HepG2 (cell line): ENCODE measurements at regions not wholly inside any gene's neighbourhood (a gene's known extent, or its start where the extent isn't known, plus 50 kb on each side); places are given as distances from the start of the nearest gene placed in this dataset.

Experiments used
- CEBPB ChIP-seq: IDR thresholded peaks from 2 replicates; pipeline ENCODE4 v1.6.1; 2011; ENCODE audit warnings: low read depth, low read length, improper control_type of control experiment, borderline replicate concordance
- EZH2 ChIP-seq: conservative IDR thresholded peaks from 2 replicates; pipeline ENCODE4 v1.6.1; 2012; ENCODE audit warnings: mild to moderate bottlenecking, low read depth, low read length, moderate library complexity
- FOXP1 ChIP-seq, 2 experiments: fragments of 450-650 bp in 1 of 2; IDR thresholded peaks; 2 replicates each; pipeline ENCODE4 v1.6.1; 2017 to 2018; ENCODE audit warnings: antibody characterized with exemption in 1 of 2
- GABPA ChIP-seq, 2 experiments: IDR thresholded peaks; 2 replicates each; pipeline ENCODE4 v1.6.1; 2011 to 2016; ENCODE audit warnings: low read depth in 2 of 2, low read length in 1 of 2, missing biosample characterization in 1 of 2, missing genetic modification characterization in 1 of 2
- HNRNPUL1 ChIP-seq: fragments of 200-400 bp; formaldehyde crosslinking; IDR thresholded peaks from 2 replicates; pipeline ENCODE4 v1.6.1; 2017; ENCODE audit warnings: low read depth, mild to moderate bottlenecking, low read length, moderate library complexity
- HOMEZ ChIP-seq: IDR thresholded peaks from 2 replicates; pipeline ENCODE4 v1.6.1; 2016; ENCODE audit warnings: low read depth
- MTA3 ChIP-seq: sonication (generic); formaldehyde crosslinking; IDR thresholded peaks from 2 replicates; pipeline ENCODE4 v1.4.0; 2020; ENCODE audit warnings: missing genetic modification reagents
- NCOR1 ChIP-seq: fragments of 200-600 bp; sonication (generic); IDR thresholded peaks from 2 replicates; pipeline ENCODE4 v1.7.0; 2017; ENCODE audit warnings: antibody characterized with exemption, low read length, borderline replicate concordance
- POLR2AphosphoS5 ChIP-seq: IDR thresholded peaks from 2 replicates; pipeline ENCODE4 v1.6.1; 2012; ENCODE audit warnings: low read depth, low read length
- SOX5 ChIP-seq: IDR thresholded peaks from 2 replicates; pipeline ENCODE4 v1.6.1; 2016; ENCODE audit warnings: borderline replicate concordance
- TCF7L2 ChIP-seq: IDR thresholded peaks from 2 replicates; pipeline ENCODE4 v1.6.1; 2011; ENCODE audit warnings: mild to moderate bottlenecking, low read depth, low read length, moderate library complexity
- U2AF1 ChIP-seq: fragments of 200-400 bp; formaldehyde crosslinking; optimal IDR thresholded peaks from 2 replicates; pipeline ENCODE3; 2017; ENCODE audit warnings: mild to moderate bottlenecking, low read depth, low read length
- ZNF644 ChIP-seq: IDR thresholded peaks from 2 replicates; pipeline ENCODE4 v1.6.1; 2016; ENCODE audit warnings: low read depth
- ZSCAN5A ChIP-seq: sonication (generic); formaldehyde crosslinking; IDR thresholded peaks from 2 replicates; pipeline ENCODE4 v1.8.0; 2022; ENCODE audit warnings: mild to moderate bottlenecking, missing genetic modification reagents, borderline replicate concordance

GRCh38 chr10:29151005-29151404 is 137.9 kb upstream of the LYZL1 start:
- TF ChIP-seq CEBPB: no peak
- TF ChIP-seq MTA3: no peak
- TF ChIP-seq NCOR1: no peak
- TF ChIP-seq SOX5 (CRISPR knock-in tag): no peak
- TF ChIP-seq EZH2: no peak
- no peak for TF ChIP-seq GABPA (IDR thresholded peaks at IDR 0.05; ENCODE audit: low read depth, low read length)
- TF ChIP-seq GABPA (CRISPR knock-in tag; IDR thresholded peaks at IDR 0.05; ENCODE audit: low read depth): no peak
- TF ChIP-seq FOXP1 (IDR thresholded peaks at IDR 0.05): no peak
- TF ChIP-seq FOXP1 (CRISPR knock-in tag; IDR thresholded peaks at IDR 0.05): no peak
- TF ChIP-seq ZSCAN5A (CRISPR knock-in tag): no peak
- TF ChIP-seq HOMEZ (CRISPR knock-in tag): no peak
- TF ChIP-seq TCF7L2: no peak
- no peak for TF ChIP-seq ZNF644 (CRISPR knock-in tag)
- TF ChIP-seq HNRNPUL1: no peak
- TF ChIP-seq POLR2AphosphoS5: no peak
- TF ChIP-seq U2AF1: no peak
